ENCODE measurements at regions not wholly inside any gene's neighbourhood (a gene's known extent, or its start where the extent isn't known, plus 50 kb on each side); places are given as distances from the start of the nearest gene placed in this dataset.

- 100% methylated on average over 3 of the region's 5 CpGs for WGBS (ENCODE audit: insufficient coverage)
- H4K20me1 ChIP-seq (ENCODE audit: control insufficient read depth, insufficient read depth, low read length, poor library complexity, severe bottlenecking), result no peaks in the 10 kb centered on the region
- H3K27me3 ChIP-seq (replicated peaks in 1 of 4; ENCODE audit: control extremely low read depth in 1 of 4, control insufficient read depth in 3 of 4, insufficient read depth in 4 of 4, low read length in 3 of 4), result no peaks in the 10 kb centered on the region
- POLR2A ChIA-PET, result no interaction called here
- H3K79me2 ChIP-seq (ENCODE audit: control insufficient read depth, insufficient read depth, low read length), result no peaks in the 10 kb centered on the region
- peaks cover under 1 to 4% of the 10 kb centered on the region in 2 donors for H3K4me1 ChIP-seq (ENCODE audit: control insufficient read depth in 2 of 2, insufficient read depth in 2 of 2, low read length in 2 of 2)
- Mint-ChIP-seq H3K4me1 (peaks cover 1% of the 10 kb centered on the region), H3K9me3 (ENCODE audit: insufficient read depth) (no peaks in the 10 kb centered on the region), H3K27ac (no peak overlapping the region), H3K4me3 (no peak overlapping the region), H3K27me3 (no peaks in the 10 kb centered on the region)
- H3K36me3 ChIP-seq (replicated peaks in 1 of 2; ENCODE audit: control extremely low read depth in 1 of 2, control insufficient read depth in 1 of 2, extremely low read depth in 1 of 2, insufficient read depth in 2 of 2, low read length in 1 of 2), result no peaks in the 10 kb centered on the region
- H3K4me2 ChIP-seq (replicated peaks; ENCODE audit: low read depth, low read length, poor library complexity, severe bottlenecking), result no peak overlapping the region
- H3K9ac ChIP-seq (ENCODE audit: low read length), result no peak overlapping the region
- H3K4me3 ChIP-seq (ENCODE audit: control extremely low read depth in 1 of 5, extremely low read depth in 1 of 5, insufficient read depth in 1 of 5, low read depth in 2 of 5, low read length in 4 of 5), result no peak overlapping the region
- CTCF ChIA-PET, result no interaction called here
- ATAC-seq (ENCODE audit: low read depth) (no peak), DNase-seq (no peak)
- no peak for TF ChIP-seq CTCF (IDR thresholded peaks at IDR 0.05)
- no peak for TF ChIP-seq EZH2 (IDR thresholded peaks at IDR 0.05; ENCODE audit: borderline replicate concordance, insufficient read depth, low read depth, low read length, poor library complexity, severe bottlenecking)
- no peaks in the 10 kb centered on the region for H3K9me3 ChIP-seq (ENCODE audit: control extremely low read depth in 1 of 3, control insufficient read depth in 2 of 3, insufficient read depth in 1 of 3, low read length in 2 of 3)
- no peak overlapping the region for H2AFZ ChIP-seq (ENCODE audit: insufficient read depth, low read depth, low read length, poor library complexity, severe bottlenecking)
- intact Hi-C loops (cut with micrococcal nuclease), result no loop called here
- no peak overlapping the region for H3K27ac ChIP-seq (ENCODE audit: low read length in 2 of 2)
Measured at GRCh38 chrX:118218079-118218478, 101.5 kb upstream of the KLHL13 start.

- no peak overlapping the region for H3K9ac ChIP-seq (ENCODE audit: low read length)
- H3K4me3 ChIP-seq (ENCODE audit: control extremely low read depth in 1 of 5, extremely low read depth in 1 of 5, insufficient read depth in 1 of 5, low read depth in 2 of 5, low read length in 4 of 5), result no peak overlapping the region
- intact Hi-C loops (cut with micrococcal nuclease), result no loop called here
- H3K27me3 ChIP-seq (replicated peaks in 1 of 4; ENCODE audit: control extremely low read depth in 1 of 4, control insufficient read depth in 3 of 4, insufficient read depth in 4 of 4, low read length in 3 of 4), result no peaks in the 10 kb centered on the region
- WGBS (ENCODE audit: insufficient coverage), result no CpG with 5 or more reads among the region's 5 CpGs
- no peak overlapping the region for H3K27ac Mint-ChIP-seq
- no peaks in the 10 kb centered on the region for H3K9me3 Mint-ChIP-seq (ENCODE audit: insufficient read depth)
- no peaks in the 10 kb centered on the region for H3K4me1 Mint-ChIP-seq
- no peak for TF ChIP-seq CTCF (IDR thresholded peaks at IDR 0.05)
- TF ChIP-seq EZH2 (IDR thresholded peaks at IDR 0.05; ENCODE audit: borderline replicate concordance, insufficient read depth, low read depth, low read length, poor library complexity, severe bottlenecking), result no peak
- ATAC-seq (ENCODE audit: low read depth), result no peak
- CTCF ChIA-PET, result no interaction called here
- no peaks in the 10 kb centered on the region for H3K27me3 Mint-ChIP-seq
- no peaks in the 10 kb centered on the region for H3K79me2 ChIP-seq (ENCODE audit: control insufficient read depth, insufficient read depth, low read length)
- H3K36me3 ChIP-seq (replicated peaks in 1 of 2; ENCODE audit: control extremely low read depth in 1 of 2, control insufficient read depth in 1 of 2, extremely low read depth in 1 of 2, insufficient read depth in 2 of 2, low read length in 1 of 2), result no peaks in the 10 kb centered on the region
- H4K20me1 ChIP-seq (ENCODE audit: control insufficient read depth, insufficient read depth, low read length, poor library complexity, severe bottlenecking), result no peaks in the 10 kb centered on the region
- POLR2A ChIA-PET, result no interaction called here
- H3K4me3 Mint-ChIP-seq, result no peak overlapping the region
- H3K27ac ChIP-seq (ENCODE audit: low read length in 2 of 2), result no peak overlapping the region
- H3K4me2 ChIP-seq (replicated peaks; ENCODE audit: low read depth, low read length, poor library complexity, severe bottlenecking), result no peak overlapping the region
- no peak overlapping the region for H2AFZ ChIP-seq (ENCODE audit: insufficient read depth, low read depth, low read length, poor library complexity, severe bottlenecking)
- DNase-seq, result no peak
- H3K9me3 ChIP-seq (ENCODE audit: control extremely low read depth in 1 of 3, control insufficient read depth in 2 of 3, insufficient read depth in 1 of 3, low read length in 2 of 3), result no peaks in the 10 kb centered on the region
- no peaks in the 10 kb centered on the region for H3K4me1 ChIP-seq (ENCODE audit: control insufficient read depth in 2 of 2, insufficient read depth in 2 of 2, low read length in 2 of 2)
Measured at GRCh38 chrX:118218940-118219339, 102.3 kb upstream of the KLHL13 start.

Measured in B cell (primary cell).